NCI-H446 treated with DMSO at 0.1 percent for 48 hours (cell line): ENCODE measurements at regions not wholly inside any gene's neighbourhood (a gene's known extent, or its start where the extent isn't known, plus 50 kb on each side); places are given as distances from the start of the nearest gene placed in this dataset.

ENCODE experiments used
- DNase-seq: peaks from one replicate; lab custom pipeline; 2025; lab: John Stamatoyannopoulos, UW

GRCh38 chr20:6614836-6615235 lies 152.7 kb upstream of the BMP2 start:
- no peak for DNase-seq

- DNase-seq, result no peak
Observed at GRCh38 chr20:6613280-6613861, 154.1 kb upstream of the BMP2 start.

- no peak for DNase-seq
Observed at GRCh38 chr20:6612606-6612923, 154.9 kb upstream of the BMP2 start.

GRCh38 chr20:6611911-6612605 lies 155.4 kb upstream of the BMP2 start:
- DNase-seq, result no peak

- DNase-seq, result no peak
Observed at GRCh38 chr20:6606651-6607050, 160.8 kb upstream of the BMP2 start.

- no peak for DNase-seq
Observed at GRCh38 chr20:6605055-6605935, 162.2 kb upstream of the BMP2 start.

- no peak for DNase-seq
Observed at GRCh38 chr20:6604179-6604578, 163.3 kb upstream of the BMP2 start.

- no peak for DNase-seq
Observed at GRCh38 chr20:6599876-6600735, 167.4 kb upstream of the BMP2 start.

- no peak for DNase-seq
Observed at GRCh38 chr20:6595704-6596103, 171.8 kb upstream of the BMP2 start.

GRCh38 chr20:6590891-6591637 lies 176.4 kb upstream of the BMP2 start:
- DNase-seq, result no peak

GRCh38 chr20:6588296-6588695 lies 179.2 kb upstream of the BMP2 start:
- DNase-seq, result no peak

GRCh38 chr20:6583134-6583738 lies 184.2 kb upstream of the BMP2 start:
- peak; percentile 2 for DNase-seq

GRCh38 chr20:6582449-6582848 lies 185.0 kb upstream of the BMP2 start:
- no peak for DNase-seq

GRCh38 chr20:6580486-6580885 lies 187.0 kb upstream of the BMP2 start:
- no peak for DNase-seq

GRCh38 chr20:6579824-6580223 lies 187.7 kb upstream of the BMP2 start:
- DNase-seq, result no peak

GRCh38 chr20:6579417-6579816 lies 188.1 kb upstream of the BMP2 start:
- no peak for DNase-seq

- no peak for DNase-seq
Observed at GRCh38 chr20:6577451-6577850, 190.0 kb upstream of the BMP2 start.

GRCh38 chr20:6576726-6577125 lies 190.8 kb upstream of the BMP2 start:
- no peak for DNase-seq

- DNase-seq, result no peak
Observed at GRCh38 chr20:6575912-6576401, 191.5 kb upstream of the BMP2 start.

- DNase-seq, result no peak
Observed at GRCh38 chr20:6566821-6567220, 200.7 kb upstream of the BMP2 start.

- no peak for DNase-seq
Observed at GRCh38 chr20:6562111-6562510, 205.4 kb upstream of the BMP2 start.
